ENCODE measurements at regions not wholly inside any gene's neighbourhood (a gene's known extent, or its start where the extent isn't known, plus 50 kb on each side); places are given as distances from the start of the nearest gene placed in this dataset.

DNA sequence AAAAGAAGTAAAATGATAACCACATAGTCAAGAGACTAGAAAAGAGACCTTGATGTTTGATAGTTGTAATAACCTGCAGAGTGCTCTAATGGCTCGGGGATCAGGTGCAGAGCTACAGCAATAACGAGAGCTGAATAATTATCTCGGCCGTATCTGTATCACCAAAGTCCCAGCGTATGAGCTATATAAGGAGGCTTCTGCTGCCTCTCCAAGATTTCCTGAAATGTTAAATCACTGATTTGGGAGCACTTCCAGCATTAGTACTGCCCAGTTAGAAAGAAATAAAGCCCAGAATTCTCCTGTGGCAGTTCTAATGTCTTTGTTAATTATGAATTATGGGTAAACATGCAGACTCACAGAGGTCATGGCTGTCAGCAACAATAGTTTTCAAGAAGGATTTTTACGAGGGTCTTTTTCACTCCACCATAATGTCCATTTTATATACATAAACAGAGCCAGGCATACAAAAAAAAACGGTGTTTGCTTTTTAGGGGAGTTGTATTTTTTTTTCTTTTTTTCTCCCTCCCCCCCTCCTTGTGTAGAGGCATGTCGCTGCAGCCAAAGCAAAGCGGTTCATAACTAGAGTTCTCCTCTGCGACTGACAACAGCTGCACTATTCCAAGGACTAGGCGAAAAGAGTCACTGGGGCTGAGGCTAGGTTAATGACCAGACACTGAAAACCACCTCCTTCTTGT, 168.3 kb upstream of the VRK2 start:
- DNase-seq = peak in 3 of 56 donors; percentile 17 to 20 (median 19)

DNA sequence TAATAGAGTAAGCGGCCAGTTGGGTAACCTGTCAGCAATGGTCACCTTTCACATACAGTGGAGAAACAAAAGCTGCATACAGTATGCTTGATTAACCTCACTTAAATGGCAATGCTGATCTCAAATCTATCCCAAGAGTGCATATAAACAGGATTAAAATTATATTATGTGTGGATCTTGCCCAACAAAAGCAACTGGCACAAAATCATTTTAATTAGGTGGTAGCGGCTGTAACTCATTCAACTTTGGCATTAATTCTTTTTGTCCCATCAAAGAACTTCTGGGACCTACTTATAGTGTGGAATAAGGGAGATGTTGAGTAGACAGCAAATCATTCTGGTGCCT, 167.8 kb upstream of the VRK2 start:
- no peak for DNase-seq

DNA sequence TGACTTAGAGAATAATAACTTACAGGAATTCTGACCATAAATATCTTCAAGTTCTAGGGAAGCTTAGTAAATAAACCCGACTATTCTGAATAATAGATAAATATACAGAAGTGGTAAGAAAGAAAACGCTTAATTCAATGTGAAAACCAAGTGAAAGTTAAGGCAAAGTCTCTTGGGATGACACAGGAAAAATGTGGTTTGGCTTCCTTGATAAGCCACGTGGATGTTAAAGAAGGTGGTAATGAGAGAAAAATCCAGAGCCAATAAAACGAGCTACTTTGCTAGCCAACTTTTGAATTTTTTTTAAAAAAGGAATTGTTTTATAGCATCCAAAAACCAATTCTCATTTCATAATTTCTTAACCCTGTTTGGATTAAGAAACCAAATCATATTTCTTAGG, 166.2 kb upstream of the VRK2 start:
- no peak for DNase-seq

DNA sequence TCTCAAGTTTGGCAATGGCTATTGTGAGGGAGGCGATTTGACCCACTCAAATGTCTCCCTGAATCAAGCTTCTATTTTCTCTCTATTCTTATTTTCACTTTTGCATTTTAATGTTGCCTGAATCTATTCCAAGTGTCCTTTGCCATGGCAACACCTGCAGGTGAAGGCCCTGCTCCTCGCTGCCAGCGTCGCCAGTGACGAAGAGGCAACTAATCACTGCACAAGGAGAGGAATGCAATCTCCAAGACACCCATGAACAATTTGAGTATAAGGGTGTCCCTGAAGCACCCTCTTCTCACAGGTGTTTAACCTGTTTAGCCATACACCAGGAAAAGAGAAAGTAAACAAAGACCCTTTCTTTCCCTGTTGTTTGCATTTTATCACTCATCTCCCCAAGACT, 165.6 kb upstream of the VRK2 start:
- DNase-seq = no peak

DNA sequence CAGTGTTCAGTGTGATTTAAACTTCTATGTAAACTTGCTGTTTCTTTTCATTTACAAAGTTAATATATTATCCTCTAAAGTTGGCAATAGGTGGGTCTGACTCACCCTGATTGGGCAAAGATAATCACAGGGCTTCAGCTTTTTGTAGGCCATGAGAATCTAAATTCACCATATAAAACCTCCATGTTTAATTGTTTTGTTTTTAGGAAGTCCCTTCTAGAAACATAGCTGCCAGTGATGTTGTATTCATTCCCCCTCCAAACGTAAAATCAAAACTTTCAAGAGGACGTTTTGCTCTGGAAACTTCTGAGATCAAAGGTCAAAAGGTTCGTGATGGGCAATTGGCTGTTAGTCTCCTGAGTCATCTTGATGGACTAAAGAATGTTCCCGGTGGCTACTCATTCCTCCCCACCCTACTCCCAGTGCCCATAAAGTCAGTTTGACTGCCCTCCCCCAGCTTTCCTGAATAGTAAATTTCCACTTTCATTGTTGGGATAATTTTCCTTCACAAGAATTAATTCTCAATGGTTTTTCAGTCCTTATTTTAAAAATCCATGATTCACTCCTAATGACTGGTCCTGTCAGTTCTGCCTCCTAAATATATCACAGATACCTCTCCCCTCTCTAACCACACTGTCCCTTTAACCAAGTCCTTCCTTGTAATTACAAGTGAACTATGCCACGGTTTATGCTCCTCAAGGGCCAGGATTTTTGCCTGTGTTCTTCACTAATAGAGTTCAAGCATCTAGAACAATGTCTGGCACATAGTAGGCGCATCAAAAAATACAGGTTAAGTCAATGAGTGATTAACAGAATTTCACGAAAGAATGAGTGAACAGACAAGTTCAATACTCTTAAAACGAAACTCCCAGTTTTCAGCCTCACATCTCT, 164.4 kb upstream of the VRK2 start:
- no peak for DNase-seq

DNA sequence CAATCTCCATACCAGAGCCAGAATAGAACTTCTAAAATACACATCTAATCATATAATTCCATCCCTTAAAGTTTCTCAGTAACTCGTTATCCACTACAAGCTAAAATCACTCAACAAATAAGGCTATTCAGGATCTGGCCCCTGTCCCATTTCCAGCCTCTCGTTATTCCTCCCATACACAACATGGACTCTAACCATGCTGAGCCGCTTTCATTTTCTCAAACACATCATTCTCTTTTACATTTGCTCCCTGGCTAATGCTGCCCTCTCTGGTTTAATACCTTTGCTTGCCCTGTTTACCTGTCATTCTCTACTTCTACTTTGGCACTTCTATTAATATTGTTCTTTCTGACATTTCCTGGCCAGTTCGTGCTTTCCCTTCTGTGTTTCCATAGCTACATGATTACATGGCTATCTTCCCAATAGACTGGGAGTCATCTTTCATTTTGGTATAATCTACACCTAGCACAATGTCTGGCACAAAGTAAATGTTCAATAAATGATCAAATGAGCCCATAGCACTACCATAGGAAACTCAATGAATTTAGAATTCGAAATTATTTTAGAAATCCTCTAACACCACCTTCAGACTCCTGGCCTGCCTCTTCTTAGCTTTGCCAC, 163.6 kb upstream of the VRK2 start:
- peak in 4 of 56 donors; percentile 10 to 45 (median 24) for DNase-seq

DNA sequence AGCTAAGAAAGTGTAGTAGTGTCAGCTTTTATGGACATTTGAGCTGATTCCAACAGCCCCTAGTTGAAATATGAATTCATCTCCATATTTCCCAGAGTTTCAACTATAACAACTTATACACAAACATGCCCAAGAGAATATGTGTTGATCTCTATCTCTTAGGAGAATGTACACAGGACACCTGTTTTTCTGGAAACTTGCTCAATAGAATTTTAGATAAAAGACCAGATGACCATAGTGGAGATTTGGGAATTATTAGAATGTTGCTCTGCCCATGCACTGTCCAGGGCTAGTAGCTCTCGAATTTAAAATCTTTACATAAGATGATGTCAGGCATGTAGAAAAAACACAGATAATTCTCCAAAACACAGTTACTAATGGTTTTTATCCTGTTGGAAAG, 162.3 kb upstream of the VRK2 start:
- no peak for DNase-seq

DNA sequence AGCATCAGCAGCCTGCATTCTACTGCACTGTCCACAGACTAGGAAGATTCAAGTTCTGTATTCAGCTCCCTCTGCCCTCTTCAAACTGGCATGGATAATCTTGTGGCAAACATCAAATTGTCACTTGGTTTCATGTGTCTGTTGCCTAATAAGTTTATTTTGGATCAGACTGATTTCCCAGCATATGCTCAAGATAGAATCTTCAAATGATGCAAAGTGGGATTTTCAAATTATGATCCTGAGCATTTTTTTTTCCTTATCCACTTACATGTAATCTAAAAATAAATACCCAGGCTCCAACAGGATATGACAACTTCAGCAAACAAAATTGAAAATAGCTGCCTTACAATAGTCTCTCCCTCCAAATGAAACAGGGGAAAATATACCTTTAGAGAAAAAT, 160.9 kb upstream of the VRK2 start:
- DNase-seq = no peak

DNA sequence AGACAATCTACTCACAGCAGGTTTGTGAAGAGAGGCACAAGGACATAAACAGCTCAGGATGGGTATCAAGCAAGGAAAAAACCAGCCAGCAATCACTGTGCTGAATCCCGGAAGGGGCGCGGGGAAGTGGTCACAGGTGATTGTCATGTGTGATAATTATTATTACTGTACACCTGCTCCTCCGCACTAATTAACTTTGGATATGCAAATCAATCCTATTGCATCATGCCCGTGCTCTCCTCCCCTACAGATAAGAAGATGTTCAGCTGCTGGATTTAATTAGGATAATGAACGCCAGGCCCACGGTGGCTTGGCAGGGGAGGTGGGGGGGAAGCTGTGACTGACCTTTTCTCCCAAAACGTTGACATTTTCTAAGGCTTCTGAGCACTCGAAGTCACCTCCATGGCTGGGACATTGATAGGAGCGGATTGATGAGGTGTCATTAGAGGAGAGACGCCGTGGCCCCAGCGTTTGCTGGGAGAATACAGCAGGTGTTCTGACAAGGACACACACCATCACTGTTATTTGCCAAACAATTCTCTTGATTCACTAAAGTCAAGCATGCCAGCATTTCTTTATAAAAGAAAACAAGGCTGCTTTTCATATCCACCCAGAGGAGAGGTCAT, 160.3 kb upstream of the VRK2 start:
- DNase-seq = peak in 1 of 56 donors; percentile 6

DNA sequence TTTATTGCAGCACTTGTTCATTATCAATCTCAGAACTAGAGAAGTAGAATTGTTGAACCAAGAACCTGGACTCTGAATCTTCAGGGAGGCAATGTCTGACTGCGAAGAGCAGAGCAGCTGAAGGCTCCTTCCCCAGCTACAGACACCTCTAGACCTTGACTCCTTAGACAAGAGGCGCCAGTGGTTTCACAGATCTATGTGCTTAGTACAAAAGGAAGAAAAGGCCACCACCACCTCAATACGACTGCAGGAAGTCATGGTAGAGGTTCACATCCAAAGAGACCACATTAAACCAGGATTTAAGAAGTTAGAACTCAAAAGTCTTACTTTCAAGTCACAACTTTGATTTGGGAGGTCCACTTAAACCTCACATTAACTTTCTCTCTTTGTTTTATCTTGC, 158.1 kb upstream of the VRK2 start:
- no peak for DNase-seq

DNA sequence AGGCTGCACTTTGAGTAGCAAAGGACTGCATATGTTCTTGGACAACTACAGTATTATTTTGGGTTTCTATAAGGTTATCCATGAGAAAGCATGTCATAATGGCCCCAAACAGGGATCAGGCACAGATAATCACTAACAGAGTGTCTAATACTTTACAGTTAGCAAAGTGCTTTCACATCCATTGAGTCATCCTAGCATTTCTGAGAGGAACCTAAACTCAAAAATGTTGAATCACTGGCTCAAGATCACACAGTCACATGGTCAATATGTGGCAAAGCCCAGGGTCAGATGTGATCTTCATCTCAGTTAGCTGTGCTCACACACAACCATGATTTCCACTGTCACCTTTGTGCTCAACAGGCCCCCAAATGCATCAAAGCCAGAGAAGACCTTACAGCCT, 156.1 kb upstream of the VRK2 start:
- no peak for DNase-seq

DNA sequence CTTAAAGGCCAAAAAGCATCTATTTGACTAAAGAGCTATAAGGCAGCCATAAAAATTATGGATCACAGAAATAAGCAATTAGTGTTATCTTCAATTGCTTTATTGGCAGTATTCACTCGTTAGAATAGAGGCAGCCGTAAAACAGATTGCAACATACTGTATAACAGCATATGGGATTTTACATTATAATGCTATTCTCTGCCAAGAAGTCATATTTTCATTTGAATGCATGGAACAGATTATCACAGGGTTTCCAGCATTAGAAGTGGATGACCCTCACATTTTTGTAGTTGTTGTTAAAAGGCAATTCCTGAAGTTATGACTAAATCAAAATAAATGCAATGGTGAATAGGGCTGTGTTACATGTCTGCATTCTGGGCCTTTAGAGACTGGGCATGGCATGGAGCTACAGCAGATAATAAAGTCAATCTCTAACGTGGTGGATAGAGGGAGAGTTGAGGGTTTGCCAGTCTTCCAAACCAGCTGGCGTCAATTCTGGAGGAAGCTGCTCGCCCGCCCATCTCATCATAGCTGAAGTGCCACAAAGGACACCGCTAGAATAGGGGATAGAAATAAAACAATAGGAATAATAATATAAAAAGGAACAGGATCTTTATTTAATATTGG, 155.4 kb upstream of the VRK2 start:
- DNase-seq = no peak

DNA sequence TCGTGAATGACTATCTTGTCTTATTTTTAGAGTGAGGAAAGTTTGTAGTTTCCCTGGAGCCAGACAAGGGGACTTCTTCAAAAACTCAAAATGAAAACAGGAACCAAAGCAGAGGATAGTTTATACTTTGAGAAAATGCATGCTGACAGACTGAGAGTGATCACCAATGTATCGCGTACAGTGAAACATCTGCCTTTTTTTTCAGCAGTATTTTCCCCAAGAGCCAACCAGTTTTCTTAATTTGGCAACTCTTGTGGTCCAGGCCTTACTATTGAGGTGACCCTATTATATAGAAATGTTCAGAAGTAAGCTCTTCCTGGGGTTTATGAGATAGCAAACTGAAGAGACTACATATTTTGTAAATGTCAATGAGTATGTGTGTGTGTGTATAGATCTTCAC, 153.7 kb upstream of the VRK2 start:
- no peak for DNase-seq

DNA sequence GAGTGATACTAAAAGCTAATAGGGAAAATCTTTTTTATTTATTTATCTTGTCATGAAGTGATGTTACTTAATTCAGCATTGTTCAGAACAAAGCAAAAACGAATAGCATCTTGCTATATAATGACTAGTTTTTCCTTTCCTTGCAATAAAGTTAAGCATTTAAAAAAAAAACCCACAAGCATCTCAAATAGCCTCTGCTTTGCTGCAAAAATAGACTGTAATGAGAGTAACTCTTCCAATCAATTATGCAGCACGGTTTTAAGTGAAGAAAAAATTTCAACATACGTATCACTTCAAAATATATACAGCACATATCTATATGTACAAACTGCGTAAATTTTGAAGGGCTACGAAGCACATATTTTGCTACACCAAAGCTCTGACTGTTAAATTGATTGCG, 153.3 kb upstream of the VRK2 start:
- DNase-seq = no peak

DNA sequence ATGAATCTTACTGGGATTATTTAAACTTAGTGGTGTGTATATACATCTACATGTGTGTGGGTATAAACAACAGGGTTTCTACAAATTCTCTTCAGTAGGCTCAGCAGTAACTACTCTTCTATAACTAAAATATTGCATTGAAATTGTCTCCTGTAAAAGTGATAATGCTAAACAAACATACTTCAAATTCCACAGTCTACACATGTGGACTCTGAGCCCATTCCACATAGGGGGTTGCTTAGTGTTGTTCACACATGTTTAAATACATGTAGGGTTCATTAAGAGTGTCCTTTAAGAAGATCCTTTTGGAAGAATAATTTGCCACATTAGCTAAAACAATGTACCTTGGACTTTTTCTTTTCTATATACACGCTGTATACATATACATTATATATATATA, 152.8 kb upstream of the VRK2 start:
- DNase-seq = no peak

DNA sequence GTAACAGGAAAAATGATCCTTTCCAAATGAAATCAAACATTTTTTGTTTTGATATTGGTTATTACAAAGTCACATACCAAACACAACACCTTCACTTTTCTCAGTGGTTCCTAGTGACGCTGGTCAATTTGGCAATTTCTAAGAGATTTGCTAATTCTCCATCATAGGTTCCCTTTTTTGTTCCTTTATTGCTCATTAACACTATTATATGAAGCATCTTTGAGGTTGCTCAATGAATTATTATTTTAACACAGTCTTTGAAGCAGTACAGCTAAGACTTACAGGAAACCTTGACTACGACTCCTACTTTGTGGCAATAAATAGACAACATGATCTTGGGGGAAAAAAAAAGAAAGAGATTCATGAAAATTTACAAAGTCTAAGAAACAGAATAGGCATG, 152.2 kb upstream of the VRK2 start:
- DNase-seq = no peak

DNA sequence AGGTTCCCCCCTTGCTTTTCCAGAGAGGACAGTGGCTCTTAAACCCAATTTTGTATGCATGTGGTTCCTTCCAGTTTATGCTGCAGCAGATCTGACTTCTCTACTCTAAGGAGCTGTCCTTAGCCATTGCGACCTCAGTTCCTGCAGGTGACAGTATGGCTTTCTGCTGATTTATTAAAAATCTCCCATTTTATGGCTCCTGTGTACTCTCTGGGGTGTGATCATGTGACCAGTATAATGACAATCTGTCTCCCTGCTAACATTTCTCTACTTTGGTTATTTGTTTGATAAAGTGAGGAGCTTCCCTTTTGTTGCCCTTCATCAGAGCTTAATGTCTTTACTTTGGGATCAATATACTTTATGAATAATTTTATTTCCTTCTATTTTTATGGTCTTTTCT, 148.7 kb upstream of the VRK2 start:
- DNase-seq = no peak

DNA sequence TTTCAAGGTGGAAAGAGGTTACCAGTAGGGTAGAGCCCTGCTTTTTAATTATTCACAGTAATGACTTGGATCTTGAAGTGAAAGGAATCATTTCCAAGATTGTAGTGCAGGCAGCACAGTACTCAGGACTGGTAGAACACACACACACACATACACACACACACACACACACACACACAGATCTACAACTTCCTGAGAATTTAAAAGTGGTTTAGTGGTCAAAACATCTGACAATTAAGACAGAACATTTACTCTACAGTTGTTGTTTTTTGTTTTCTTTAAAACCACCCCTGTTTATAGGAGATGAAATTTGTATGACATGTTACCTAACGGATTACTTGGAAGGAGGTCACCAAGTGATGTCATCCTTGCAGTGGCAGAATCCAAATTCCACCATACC, 146.7 kb upstream of the VRK2 start:
- no peak for DNase-seq

DNA sequence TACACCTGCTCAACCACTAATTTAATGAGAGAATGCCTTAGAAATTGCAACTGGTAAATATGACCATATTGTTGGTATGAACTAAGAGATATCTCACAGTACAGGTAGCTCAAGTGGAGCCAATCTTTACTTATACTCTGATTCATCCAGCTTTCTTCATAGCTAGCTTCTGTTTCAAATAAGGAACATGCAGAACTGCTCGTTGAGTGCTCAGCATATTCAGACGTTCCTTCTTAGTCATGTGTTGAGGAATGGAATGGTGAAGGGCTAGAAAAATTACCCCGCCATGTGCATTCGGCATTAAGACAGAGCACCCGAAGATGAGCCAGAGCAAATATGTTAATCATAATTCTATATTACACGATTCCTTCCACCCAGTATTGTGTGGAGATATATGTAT, 144.0 kb upstream of the VRK2 start:
- DNase-seq = no peak

DNA sequence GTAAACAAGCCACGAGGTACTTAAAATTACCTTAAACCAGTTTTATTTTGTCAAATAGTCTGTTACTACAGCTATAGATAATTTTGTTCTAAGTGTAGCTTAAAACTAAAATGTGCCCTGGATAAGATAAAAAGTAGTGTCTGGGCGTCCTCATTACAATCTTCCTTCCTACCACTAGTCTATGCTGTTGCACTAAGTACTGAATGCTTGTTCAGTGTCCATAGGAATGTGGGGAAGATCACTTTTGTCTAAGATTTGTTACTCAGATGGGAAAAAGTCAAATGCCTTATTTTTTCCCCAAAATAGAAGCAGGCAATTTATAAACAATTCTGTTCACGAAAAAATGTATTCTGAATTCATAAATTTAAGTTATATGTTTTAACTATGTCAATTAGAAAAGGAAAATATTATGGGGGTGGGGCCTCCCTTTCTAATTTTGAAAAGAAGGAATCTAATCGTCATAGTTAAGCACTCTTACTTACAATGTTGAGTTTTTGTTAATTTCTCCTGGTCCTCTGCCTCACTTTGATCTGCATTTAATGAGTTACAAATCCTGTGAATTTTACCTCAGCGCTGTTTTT, 140.4 kb upstream of the VRK2 start:
- DNase-seq = peak in 1 of 56 donors; percentile 45

DNA sequence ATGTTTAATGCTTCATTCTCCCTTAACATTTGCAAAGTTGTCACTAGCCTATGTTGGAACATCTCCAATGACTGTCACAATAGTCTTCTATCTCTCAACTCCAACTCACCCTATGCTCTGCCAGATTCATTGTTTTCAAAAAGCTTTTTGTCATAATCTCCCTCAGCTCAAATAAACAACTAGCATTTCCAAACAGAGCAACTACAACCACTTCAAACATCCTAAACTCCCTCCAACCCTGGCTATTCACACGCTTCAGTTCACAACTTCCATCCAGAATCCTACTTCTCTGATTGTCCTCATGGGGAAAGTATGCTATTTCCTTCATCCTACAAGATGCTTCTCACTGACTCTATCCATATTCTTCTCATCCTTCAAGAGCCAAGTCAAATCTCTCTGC, 139.2 kb upstream of the VRK2 start:
- peak in 3 of 56 donors; percentile 17 to 27 (median 25) for DNase-seq

Data from amygdala (tissue), 56 donors.